Vagina (tissue), 2 donors: ENCODE measurements at regions not wholly inside any gene's neighbourhood (a gene's known extent, or its start where the extent isn't known, plus 50 kb on each side); places are given as distances from the start of the nearest gene placed in this dataset.

ENCODE experiments used
- CTCF ChIP-seq, 3 experiments: fragments of 450-650 bp in 2 of 3; fragments of 200-600 bp in 1 of 3; sonication (generic) in 1 of 3; IDR thresholded peaks; one replicate each; pipeline ENCODE4 v1.5.1; 2017 to 2019; ENCODE audit warnings: antibody characterized with exemption in 3 of 3, mild to moderate bottlenecking in 2 of 3, moderate library complexity in 2 of 3
- POLR2A ChIP-seq, 2 donors: fragments of 450-650 bp; IDR thresholded peaks; one replicate each; pipeline ENCODE4 v1.6.1; 2017; ENCODE audit warnings: antibody characterized with exemption in 2 of 2, mild to moderate bottlenecking in 2 of 2, moderate library complexity in 2 of 2
- POLR2AphosphoS5 ChIP-seq, 2 donors: sonication (generic); formaldehyde crosslinking; IDR thresholded peaks; one replicate each; pipeline ENCODE4 v1.9.0; 2017; ENCODE audit warnings: antibody characterized with exemption in 2 of 2, mild to moderate bottlenecking in 2 of 2, low read depth in 1 of 2; ENCODE audit not compliant: insufficient read depth in 1 of 2

- TF ChIP-seq CTCF (IDR thresholded peaks at IDR 0.05): no peak
- TF ChIP-seq POLR2A (IDR thresholded peaks at IDR 0.05): no peak
- no peak for TF ChIP-seq POLR2AphosphoS5 (IDR thresholded peaks at IDR 0.05; ENCODE audit: insufficient read depth in 1 of 2, low read depth in 1 of 2)
Measured at GRCh38 chr2:60068755-60069154, 484.7 kb downstream of the BCL11A start.
